HG02571 (cell line): ENCODE measurements at regions not wholly inside any gene's neighbourhood (a gene's known extent, or its start where the extent isn't known, plus 50 kb on each side); places are given as distances from the start of the nearest gene placed in this dataset.
"Not testable (repeated sequence)": the region's sequence is repeated elsewhere in the genome, so short reads cannot be mapped to it uniquely, and the experiment has no call there.

Source experiments
- ATAC-seq: cut with Tn5 transposase; IDR thresholded peaks from one replicate; pipeline ENCODE4 v1.9.1; 2021; ENCODE audit warnings: mild to moderate bottlenecking, moderate library complexity; ENCODE audit not compliant: unreplicated experiment

GRCh38 chr1:58836408-58836807 lies 52.6 kb upstream of the JUN start:
- ATAC-seq = no peak

GRCh38 chr1:58837886-58838285 lies 54.0 kb upstream of the JUN start:
- ATAC-seq = no peak

GRCh38 chr1:58839147-58839795 lies 55.4 kb upstream of the JUN start:
- no peak for ATAC-seq

GRCh38 chr1:58839846-58840835 lies 56.3 kb upstream of the JUN start:
- no peak for ATAC-seq

- ATAC-seq = no peak
Observed at GRCh38 chr1:58841455-58841854, 57.6 kb upstream of the JUN start.

GRCh38 chr1:58842941-58843340 lies 59.1 kb upstream of the JUN start:
- ATAC-seq = no peak

- no peak for ATAC-seq
Observed at GRCh38 chr1:58844176-58844575, 60.3 kb upstream of the JUN start.

GRCh38 chr1:58845942-58846341 lies 62.1 kb upstream of the JUN start:
- no peak for ATAC-seq

- ATAC-seq = no peak
Observed at GRCh38 chr1:58848818-58849411, 65.1 kb upstream of the JUN start.

- ATAC-seq = no peak
Observed at GRCh38 chr1:58849551-58849950, 65.7 kb upstream of the JUN start.

- no peak for ATAC-seq
Observed at GRCh38 chr1:58850636-58851035, 66.8 kb upstream of the JUN start.

GRCh38 chr1:58852731-58853485 lies 69.1 kb upstream of the JUN start:
- ATAC-seq = no peak

- no peak for ATAC-seq
Observed at GRCh38 chr1:58854576-58854975, 70.7 kb upstream of the JUN start.

GRCh38 chr1:58855274-58856165 lies 71.7 kb upstream of the JUN start:
- ATAC-seq = no peak

- not testable (repeated sequence) for ATAC-seq
Observed at GRCh38 chr1:58856281-58856680, 72.4 kb upstream of the JUN start.

GRCh38 chr1:58857680-58858673 lies 74.1 kb upstream of the JUN start:
- ATAC-seq = peak; percentile 88

- no peak for ATAC-seq
Observed at GRCh38 chr1:58859769-58860485, 76.1 kb upstream of the JUN start.

GRCh38 chr1:58861076-58861475 lies 77.2 kb upstream of the JUN start:
- ATAC-seq = no peak
